ENCODE measurements at regions not wholly inside any gene's neighbourhood (a gene's known extent, or its start where the extent isn't known, plus 50 kb on each side); places are given as distances from the start of the nearest gene placed in this dataset.

DNA sequence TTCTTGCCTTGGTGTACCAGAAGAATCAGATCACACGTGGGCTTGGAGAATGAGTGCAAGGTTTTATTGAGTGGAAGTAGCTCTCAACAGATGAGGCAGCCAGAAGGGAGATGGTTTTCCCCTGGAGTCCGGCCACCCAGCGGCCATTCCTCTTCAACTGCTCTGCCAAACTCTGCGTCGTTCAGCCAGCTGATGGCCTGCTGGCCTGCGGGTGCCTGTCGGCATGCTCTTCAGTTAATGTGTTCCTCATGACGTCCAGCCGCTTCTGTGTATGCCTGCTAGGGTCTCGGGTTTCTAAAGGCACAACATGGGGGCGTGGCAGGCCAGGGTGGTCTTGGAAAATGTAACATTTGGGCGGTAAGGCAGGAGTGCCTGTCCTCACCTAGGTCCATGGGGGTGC is 487.9 kb upstream of the LRRC4C start:
- Histone ChIP-seq H3K27me3 (ENCODE audit: low read depth) (no peaks in the 10 kb centered on the region), H3K36me3 (no peaks in the 10 kb centered on the region), H3K4me1 (no peaks in the 10 kb centered on the region), H3K4me3 (no peak overlapping the region), H3K9me3 (replicated peaks) (no peaks in the 10 kb centered on the region), H3K27ac (replicated peaks) (no peak overlapping the region)
- TF ChIP-seq, protein P1, sequence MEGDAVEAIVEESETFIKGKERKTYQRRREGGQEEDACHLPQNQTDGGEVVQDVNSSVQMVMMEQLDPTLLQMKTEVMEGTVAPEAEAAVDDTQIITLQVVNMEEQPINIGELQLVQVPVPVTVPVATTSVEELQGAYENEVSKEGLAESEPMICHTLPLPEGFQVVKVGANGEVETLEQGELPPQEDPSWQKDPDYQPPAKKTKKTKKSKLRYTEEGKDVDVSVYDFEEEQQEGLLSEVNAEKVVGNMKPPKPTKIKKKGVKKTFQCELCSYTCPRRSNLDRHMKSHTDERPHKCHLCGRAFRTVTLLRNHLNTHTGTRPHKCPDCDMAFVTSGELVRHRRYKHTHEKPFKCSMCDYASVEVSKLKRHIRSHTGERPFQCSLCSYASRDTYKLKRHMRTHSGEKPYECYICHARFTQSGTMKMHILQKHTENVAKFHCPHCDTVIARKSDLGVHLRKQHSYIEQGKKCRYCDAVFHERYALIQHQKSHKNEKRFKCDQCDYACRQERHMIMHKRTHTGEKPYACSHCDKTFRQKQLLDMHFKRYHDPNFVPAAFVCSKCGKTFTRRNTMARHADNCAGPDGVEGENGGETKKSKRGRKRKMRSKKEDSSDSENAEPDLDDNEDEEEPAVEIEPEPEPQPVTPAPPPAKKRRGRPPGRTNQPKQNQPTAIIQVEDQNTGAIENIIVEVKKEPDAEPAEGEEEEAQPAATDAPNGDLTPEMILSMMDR (IDR thresholded peaks at IDR 0.05; ENCODE audit: borderline replicate concordance): no peak
- no peak for DNase-seq
- intact Hi-C loops (cut with micrococcal nuclease): no loop called here

DNA sequence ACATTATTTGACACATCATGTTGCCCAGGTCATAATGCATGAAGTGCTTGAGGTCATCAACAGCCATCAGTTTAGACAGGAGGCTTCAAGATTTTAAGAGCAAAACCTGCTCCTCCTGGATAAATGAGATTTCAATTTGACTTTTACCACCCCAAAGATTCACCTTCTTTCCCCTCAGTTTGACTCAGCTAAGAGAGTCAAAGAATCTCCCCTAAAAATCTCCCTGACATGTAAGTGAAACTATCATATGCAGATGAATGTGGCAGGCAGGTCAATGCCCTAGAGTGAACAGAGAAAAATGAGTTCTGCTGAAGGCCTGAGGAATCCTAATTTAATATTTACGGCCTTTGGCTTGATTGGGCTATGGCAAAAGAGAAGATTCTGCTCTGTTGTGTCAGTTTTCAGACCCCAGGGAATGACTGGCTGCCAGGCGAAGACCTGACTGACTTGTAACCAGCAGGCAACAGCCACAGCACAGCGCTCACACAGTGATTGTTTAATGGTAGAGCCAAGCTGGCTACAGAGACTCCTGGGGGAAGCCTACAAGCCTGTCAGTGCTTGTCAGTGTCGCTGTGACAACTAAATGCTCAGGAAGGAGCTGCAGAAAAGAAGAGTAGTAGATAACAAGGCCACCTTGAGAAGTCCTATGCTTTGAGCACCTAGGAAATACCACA is 491.2 kb upstream of the LRRC4C start:
- no peaks in the 10 kb centered on the region for H3K4me1 ChIP-seq
- peaks cover 6% of the 10 kb centered on the region for H3K9me3 ChIP-seq (replicated peaks)
- intact Hi-C loops (cut with micrococcal nuclease): no loop called here
- no peak for DNase-seq
- no peaks in the 10 kb centered on the region for H3K27me3 ChIP-seq (ENCODE audit: low read depth)
- H3K36me3 ChIP-seq: no peaks in the 10 kb centered on the region
- no peak overlapping the region for H3K27ac ChIP-seq (replicated peaks)
- TF ChIP-seq, protein P1 (IDR thresholded peaks at IDR 0.05; ENCODE audit: borderline replicate concordance): no peak
- no peak overlapping the region for H3K4me3 ChIP-seq

DNA sequence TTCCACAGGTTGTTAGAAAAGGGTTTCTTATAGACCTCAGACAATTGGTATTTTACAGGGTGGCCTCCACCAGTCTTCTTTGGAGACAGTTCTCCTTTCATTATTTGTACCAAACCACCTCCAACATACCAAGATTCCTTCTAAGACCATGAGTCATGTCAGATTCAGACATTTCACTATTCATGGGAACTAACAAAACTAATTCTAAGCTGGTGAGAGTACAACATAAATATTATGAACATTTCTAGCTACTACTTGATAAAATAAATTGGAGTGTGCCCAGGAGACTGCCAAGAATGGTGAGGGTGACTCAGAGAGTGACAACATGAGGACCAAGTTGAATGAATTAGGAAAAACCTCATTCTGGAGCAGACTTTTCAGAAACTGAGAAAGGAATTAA is 494.6 kb upstream of the LRRC4C start:
- Histone ChIP-seq H3K4me1 (no peaks in the 10 kb centered on the region), H3K27ac (replicated peaks) (no peak overlapping the region), H3K4me3 (no peak overlapping the region), H3K9me3 (replicated peaks) (peaks cover 17% of the 10 kb centered on the region), H3K36me3 (no peaks in the 10 kb centered on the region), H3K27me3 (ENCODE audit: low read depth) (no peaks in the 10 kb centered on the region)
- intact Hi-C loops (cut with micrococcal nuclease): no loop called here
- TF ChIP-seq, protein P1 (IDR thresholded peaks at IDR 0.05; ENCODE audit: borderline replicate concordance): no peak
- DNase-seq: no peak

DNA sequence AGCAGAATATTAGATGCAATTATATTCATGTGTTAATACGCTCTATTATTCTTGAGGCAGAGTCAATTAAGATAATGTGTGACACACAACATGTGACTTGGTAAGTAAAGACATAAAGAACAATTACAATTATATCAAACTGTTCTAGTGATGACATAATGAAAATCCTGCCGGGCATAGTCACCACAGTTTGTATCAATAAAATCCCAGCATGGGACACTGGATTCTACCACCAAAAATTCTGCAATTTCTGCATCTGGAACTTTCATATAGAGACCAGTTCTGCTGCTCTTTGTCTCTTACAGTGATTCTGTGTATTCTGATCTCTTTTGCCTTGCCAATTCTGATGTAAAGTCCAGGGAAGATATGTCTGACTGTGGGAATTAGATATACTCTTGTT is 495.6 kb upstream of the LRRC4C start:
- Histone ChIP-seq H3K27ac (replicated peaks) (no peak overlapping the region), H3K4me3 (no peak overlapping the region), H3K4me1 (no peaks in the 10 kb centered on the region), H3K9me3 (replicated peaks) (peaks cover 23% of the 10 kb centered on the region), H3K36me3 (no peaks in the 10 kb centered on the region), H3K27me3 (ENCODE audit: low read depth) (no peaks in the 10 kb centered on the region)
- TF ChIP-seq, protein P1 (IDR thresholded peaks at IDR 0.05; ENCODE audit: borderline replicate concordance): no peak
- intact Hi-C loops (cut with micrococcal nuclease): no loop called here
- no peak for DNase-seq

DNA sequence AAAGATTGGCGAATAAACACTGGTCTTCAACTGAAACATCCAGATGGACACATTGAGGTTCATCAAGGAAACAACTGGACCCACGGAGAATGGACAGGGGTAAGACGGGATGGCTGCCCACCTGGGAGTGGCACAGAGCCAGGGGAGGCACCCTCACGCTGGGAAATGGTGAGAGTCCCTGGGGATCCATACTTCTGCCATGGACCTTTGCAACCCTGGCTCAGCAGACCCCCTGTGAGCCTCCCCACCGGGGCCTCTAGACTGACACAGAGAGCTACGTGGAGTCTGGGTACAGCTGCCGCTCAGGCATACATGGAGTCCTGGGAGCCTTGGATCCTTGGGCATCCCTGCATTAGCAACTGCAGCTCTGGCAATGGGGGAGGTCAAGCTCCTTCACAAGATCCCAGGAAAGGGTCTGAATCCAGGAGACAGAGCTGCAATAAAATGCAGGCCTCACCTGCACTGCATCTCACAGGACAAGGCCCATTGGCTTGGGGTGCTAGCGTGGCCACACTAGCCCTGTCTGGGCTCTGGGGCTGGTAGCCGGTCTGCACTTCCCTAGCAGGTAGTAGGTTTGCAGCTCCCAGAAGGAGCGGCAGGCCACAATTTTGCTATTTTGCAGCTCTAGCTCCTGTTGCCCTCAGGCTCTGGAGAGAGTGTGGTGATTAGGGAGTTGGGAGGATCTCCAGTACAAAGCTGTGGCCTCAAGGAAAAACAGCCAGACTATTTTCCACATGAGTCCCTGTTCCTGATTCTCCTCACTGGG is 496.4 kb upstream of the LRRC4C start:
- H3K9me3 ChIP-seq (replicated peaks): peaks cover 30% of the 10 kb centered on the region
- H3K36me3 ChIP-seq: no peaks in the 10 kb centered on the region
- intact Hi-C loops (cut with micrococcal nuclease): no loop called here
- H3K27ac ChIP-seq (replicated peaks): no peak overlapping the region
- no peaks in the 10 kb centered on the region for H3K27me3 ChIP-seq (ENCODE audit: low read depth)
- H3K4me1 ChIP-seq: no peaks in the 10 kb centered on the region
- TF ChIP-seq, protein P1 (IDR thresholded peaks at IDR 0.05; ENCODE audit: borderline replicate concordance): no peak
- H3K4me3 ChIP-seq: no peak overlapping the region
- DNase-seq: no peak
